AG08396 (cell line): ENCODE measurements at regions not wholly inside any gene's neighbourhood (a gene's known extent, or its start where the extent isn't known, plus 50 kb on each side); places are given as distances from the start of the nearest gene placed in this dataset.

Experiments used
- DNase-seq: peaks from one replicate; pipeline ENCODE4 v3.0.0; 2012; ENCODE audit warnings: low spot score, mixed read lengths

DNA sequence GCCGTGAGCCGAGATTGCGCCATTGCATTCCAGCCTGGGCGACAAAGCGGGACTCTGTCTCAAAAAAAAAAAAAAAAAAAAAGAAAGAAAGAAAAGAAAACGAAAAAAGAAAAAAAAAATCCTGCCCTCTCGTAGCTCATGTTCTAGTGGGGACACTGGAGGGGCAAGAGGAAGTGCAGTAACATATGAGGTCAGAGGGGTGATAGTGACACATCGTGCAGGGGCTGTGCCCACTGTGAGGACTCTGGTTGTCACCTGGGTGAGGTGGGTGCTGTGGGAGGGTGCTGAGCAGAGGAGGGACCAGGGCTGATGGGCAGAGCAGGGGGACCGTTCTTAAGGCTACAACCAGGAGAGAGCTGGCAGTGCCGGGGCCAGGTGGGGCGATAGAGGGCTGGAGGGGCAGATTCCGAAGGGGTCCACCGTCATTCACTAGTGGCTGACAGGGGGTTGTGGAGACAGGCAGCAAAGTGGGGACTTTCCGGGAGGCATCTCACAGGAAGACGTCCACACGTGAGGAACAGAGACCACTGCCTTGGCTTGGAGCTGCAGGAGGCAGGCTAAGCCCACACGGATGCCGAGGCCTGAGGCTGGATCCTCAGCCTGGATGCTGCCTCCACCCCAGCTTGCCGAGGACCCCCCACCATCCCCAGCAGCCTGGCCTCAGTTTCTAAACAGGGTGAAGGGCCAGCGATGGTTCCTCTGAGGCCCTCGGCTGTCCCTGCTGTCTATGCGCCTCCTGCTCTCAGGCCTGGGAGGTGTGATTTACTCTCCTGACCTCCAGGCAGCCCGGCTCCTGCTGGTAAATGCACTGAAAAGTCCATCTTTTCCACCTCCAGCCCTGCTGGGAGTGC lies 154.3 kb upstream of the IQSEC1 start:
- no peak for DNase-seq

DNA sequence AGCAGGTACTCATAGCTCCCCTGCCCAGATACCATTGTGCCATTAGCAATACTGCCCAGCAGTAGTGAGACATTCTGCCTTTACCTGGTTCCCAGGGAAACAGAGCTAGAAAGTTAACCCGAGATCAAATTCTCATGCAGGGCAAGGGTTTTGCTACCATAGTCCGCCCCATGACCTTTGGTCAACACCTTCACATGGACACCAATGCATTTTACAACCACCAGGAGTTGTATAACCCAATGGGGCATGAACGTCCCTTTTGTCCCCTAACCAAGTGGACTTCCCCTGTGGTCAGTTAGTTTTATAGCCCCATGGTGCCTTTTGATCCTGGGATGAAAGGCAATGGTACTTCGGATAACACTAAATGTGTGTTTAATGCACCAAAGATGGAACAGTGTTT lies 151.7 kb upstream of the IQSEC1 start:
- DNase-seq, result no peak

DNA sequence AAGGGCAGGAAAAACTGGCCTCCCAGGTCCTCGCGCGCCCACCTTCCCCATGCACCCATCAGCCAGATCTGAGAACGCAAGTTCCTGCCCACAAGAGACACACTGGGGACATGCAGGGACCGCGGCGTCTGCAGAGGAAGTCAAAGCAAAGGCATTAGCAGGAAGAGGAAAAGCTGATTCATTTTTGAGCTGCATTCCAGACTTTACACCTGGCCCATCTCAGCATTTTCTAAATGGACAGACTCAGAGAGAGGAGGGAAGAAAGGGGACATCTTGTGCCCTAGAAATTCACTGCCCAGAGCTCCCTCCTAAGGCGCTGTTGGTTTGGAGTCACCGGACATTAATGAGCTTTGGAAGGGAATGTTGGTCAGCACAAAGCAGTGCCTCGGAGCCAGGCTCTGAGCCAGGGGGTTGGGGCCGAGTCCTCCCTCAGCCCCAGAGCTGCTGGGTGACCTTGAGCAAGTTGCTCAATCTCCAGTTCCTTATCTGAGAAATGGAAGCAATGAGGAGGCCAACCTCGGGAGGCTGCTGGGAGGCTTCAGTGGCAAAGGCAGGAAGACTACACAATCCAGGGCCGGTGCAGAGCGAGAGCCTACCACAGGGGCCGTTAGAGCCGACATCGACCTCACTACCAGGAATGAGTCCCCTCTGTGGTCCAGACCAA lies 150.5 kb upstream of the IQSEC1 start:
- DNase-seq, result no peak

DNA sequence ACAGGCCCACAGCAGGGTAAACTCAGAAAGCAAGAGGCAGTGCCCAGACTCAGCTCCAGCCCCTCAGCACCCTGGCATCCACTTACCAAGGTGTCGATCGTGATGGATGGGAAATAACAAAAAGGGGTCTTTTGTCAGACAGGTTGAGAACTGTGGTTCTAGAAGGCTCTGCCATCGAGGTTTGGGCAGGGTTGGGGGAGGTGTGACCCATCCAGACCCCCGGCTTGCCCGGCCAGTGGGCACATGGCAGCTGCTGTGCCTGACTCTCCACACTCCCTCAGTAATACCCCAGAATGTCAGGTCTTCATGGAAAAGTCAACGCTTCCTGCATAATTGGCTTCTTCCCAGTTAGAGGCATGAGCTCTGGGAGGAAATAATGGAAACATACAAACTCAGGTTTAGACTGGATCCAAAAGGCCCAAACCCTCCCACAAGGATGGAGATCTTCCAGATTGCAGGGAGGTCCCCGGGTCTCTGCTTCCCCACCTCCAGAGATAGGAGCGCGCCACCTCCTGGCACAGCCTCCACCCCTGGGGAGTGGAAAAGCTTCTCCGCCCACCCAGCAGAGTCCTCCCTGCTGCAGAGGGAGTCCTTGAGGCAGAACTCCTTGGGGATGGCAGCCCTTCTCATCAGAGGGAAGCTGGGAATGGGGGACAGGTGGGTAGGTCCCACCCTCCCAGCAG lies 149.8 kb upstream of the IQSEC1 start:
- DNase-seq, result no peak

DNA sequence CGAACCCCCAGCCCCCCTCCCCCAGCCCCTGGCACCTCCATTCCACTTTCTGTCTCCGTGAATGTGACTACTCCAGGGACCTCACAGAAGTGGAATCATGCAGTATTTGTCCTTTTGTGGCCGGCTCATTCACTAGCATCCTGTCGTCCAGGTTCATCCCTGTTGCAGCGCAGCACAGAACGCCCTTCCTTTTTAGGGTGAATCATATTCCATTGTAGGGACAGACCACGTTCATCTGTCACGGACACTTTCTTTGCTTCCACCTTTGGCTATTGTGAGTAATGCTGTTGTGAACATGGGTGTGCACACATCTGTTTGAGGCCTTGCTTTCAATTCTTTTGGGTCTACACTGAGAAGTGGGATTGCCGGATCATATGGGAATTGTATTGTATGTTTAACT lies 148.9 kb upstream of the IQSEC1 start:
- no peak for DNase-seq

DNA sequence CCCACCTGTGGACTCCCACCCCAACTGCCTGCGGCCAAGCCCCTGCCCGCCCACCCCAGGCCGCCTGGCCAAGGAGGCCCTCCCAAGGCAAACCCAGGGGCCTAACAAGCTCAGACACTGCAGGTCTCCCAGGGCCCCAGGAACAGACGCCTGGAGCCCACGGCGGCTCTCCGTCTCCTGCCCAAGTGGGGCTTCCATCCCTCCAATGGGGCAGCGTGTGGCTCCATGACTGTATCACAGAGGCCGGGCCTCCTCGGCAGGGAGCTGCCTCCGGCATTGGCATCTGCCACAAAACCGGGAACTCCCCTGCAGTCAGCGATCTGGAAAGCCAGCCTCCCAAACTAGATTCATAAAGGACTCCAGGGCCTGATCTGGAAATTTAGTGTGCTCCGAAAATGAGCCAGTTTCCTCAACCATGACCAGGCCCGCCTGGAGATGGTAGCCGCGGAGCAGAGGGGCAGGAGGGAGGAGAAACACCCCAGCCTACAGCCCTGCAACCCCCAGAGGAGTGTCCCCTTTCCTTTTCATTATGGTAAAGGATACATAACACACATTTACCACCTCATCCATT lies 148.3 kb upstream of the IQSEC1 start:
- no peak for DNase-seq

DNA sequence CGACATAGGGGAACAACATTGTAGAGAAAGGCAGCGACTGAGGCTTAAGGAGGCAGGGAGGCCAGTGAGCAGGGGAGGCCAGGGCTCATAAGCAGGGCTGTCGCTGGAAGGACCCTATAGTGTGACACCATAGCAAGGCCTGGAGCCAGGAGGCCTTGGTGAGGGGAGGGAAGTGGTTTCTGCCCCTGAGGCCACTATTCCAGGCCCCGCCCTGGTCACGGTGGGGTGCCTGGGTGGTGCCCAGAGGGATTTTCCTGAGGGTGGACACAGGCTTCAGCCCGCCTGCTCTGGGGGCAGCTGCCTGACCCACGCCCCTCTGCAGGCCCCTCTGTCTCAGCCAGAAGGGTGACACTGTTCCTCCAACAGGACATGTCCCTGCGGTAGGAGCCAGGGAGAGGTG lies 147.8 kb upstream of the IQSEC1 start:
- DNase-seq, result no peak

DNA sequence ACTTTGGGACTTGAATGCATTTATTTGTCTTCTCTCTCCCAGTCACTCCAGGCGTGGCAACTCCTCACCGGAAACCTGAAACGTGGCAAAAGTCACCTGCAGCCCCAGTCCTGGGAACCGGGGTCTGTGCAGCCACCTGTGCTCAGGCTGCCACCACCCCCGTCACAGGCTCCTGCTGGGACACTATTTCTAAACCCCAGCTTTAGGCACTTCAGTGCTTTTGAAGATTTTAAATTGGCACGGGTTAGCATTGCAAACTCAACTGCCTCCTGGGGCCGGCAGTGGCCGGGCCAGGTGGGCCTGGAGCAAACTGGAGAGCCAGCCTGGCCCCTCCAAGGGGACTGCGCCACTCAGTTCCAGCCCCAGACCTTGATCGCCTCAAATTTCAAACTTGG lies 146.7 kb upstream of the IQSEC1 start:
- DNase-seq, result no peak

DNA sequence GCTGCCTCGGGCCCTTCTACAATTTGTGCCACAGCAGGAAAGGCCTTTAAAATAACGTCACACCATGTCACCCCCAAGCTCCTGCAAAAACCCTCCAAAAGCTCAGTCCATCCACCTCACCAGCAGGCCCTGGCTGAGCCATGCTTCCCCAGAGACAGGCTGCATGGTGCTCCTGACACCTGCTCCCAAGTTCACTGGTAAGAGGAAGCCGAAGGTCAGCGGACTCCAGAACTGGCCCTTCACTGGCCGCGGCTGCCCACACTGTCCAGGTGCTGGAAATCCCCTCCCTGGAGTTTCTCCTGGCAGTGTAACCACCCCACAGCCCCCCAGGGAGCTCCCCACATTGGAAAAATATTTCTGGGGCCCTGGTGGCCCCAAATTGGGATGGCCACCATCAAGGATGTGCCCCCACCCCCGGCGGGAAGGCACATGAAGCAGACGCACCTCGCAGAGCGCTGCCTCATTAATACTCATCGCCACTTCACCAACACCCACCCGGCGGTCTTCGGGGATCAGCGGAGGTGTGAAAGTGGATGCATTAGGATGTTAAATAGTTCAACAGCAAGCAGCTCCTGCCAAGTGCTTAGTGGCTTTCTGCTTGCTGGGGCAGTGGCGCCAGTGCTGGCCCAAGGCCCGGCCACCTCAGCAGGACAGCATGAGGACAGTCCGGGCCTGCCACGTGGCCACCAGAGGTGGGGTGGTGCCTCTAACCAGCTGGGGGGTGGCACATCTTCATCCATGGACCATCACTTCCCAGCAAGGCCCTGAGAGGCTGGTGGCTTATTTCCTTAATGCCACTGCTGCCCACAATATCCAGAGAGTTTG lies 146.1 kb upstream of the IQSEC1 start:
- no peak for DNase-seq

DNA sequence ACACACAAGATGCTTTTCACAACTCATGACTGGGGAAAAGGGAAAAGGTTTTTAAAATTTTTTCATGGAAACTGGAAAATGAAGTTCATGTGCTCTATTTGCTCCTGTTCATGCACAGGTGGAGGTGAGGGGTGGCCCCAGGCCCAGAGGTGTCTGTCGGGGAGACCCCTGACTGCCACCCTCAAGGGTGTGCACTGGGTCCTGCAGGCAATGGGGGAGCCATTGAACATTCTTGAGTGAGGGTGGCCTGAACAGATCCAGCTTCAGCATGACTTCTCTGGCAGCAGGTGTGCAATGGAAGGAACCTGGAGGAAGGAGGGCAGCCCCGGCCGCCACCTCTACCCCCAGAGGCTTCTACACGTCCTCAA lies 145.3 kb upstream of the IQSEC1 start:
- DNase-seq, result no peak

DNA sequence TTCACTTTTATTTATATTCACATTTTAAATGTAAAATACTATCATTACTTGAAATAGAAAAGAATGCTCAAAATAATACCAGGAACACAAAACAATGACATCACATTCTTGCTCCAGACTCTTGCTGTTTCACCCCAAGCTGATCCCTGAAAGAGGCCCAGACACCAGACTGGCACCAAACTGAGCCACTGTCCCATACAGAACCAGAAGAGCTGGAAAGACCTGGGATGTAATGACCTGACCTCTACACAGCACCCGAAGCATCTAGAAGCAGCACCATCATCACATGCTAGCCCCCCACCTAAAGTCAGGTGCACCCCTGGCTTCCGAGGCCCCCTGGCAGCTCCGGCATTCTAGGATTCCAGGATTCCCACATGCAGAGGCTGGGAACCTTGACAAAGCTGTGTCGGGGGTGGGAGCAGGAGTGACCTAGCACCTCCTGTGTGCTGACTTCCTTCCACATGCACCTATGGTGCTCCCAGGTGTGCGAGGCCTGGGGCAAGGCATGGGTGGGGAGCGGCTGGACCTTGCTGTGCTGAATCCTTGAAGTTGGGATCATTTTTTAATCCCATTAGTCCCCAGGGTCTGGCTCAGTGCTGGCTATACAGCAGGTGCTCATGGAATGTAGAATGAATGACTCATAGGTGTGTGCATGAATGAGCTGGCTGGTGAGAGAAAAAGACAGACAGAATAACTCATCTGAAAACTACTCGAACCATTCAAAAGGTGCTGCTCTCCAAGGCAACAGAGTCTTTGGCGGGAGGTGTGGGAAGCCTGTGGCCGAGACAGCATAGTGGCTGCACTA lies 144.7 kb upstream of the IQSEC1 start:
- peak; percentile 43 for DNase-seq

DNA sequence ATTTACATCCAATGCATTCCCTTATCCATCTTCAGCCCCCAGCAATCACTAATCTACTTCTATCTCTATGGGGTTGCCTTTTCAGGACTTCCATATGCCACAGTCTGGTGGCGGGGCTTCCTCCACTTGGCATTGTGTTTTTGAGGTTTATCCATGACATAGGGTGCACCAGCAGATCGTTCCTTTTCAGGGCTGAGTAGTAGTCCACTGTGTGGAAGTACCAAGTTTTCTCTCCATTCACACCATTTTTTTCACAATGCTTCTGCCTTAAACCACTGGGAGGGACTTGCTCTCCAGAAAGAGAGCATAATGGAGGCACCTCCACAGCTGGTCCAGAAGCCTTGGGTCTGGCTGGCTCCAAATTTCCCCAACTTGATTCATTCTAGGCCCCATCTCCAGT lies 144.0 kb upstream of the IQSEC1 start:
- no peak for DNase-seq

DNA sequence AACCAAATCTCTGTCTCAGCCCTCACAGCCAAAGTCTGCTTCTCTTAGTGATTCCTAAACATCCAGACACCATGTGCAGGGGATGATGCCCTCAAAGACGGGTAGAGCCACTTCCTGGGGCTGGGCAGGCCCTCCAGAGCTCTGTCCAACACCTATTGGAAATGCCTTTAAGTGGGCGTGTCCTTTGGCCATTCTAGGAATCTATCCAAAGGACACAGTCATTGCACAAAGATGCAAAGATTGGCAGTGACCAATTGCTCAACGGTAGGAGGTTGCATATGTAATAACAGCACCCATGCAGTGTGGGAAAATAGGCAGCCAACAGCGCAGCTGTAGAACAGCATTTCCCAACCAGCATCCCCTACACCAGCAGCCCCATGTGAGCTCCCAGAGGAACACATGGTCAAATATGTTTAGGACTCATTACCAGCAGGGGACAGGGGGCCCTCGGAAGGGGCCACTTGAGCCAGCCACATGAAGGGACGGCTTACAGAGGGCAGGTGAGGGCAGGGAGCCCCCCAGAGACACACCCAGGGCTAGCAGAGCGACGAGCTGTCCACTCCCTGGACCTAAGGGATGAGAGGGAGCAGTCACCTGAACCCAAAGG lies 142.8 kb upstream of the IQSEC1 start:
- peak; percentile 81 for DNase-seq

DNA sequence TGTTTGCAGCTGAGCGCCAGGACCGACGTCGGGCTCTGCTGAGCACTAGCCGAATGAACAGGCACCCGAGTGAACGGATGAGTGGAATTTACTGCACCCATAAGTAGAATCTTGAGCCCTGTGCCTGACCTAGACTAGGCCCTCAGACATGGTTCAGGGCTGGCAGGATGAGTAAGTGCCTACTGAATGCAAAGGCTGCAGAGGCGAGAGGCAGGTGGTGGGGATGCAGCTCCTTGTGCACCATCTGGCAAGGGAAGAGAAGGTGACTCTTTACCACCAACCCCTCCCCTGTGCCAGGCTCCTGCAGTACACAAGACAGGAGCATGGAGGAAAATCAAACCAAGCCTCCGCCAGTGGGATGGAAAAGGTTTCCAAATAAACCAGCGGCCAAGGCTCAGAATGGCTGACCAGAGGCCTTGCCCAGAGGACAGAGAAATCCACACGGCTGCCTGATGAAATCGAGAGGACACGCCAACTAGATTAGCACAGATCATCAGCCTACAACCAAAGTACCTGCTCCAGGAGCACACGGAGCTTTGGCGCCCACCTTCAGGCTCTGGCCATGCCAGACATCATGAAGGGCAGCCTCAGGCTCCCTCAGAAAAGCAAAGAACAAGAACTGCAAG lies 141.7 kb upstream of the IQSEC1 start:
- no peak for DNase-seq

DNA sequence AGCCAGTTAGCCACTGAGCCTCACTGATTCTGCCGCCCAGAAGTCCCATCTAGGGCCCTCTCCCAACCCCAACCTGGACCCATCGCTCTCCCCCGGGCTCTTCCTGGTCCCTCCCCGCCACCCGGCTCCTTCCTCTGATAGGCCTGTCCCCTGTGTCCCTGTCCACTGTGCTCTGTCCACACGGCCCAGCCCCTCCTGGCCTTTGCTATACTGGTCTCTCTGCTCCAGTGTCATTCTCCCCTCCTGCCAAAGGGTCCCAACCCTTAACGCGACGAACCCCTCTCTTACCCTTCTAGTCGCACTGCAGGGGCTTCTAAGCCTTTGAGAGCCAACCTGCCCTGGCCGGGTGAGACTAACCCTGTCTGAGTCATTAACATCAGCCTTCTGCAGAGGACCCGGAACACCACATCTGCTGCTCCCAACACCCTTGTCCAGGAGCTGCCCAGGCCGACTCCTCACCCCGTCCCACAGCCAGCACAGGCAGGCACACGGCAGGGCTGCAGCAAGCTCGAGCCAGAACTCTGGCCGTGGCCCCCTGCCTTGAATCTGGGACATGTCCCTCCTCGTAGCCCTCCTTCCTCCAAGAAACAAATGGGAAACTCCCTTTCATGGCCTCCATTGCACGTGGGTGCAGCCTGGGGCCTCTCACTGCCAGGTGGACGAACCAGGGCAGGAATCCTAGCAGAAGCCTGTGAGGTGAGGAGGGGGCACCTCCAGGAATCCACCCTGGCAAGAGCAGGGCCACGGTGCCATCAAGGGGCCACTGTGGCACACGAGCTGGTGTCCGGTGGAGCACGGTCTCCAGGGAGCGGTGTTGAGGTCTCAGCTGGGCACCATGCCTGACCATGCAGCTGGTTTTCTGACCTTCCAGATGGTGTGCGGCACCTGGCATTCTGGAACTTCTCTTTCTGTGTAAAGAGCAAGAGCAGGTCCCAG lies 140.9 kb upstream of the IQSEC1 start:
- DNase-seq, result no peak

DNA sequence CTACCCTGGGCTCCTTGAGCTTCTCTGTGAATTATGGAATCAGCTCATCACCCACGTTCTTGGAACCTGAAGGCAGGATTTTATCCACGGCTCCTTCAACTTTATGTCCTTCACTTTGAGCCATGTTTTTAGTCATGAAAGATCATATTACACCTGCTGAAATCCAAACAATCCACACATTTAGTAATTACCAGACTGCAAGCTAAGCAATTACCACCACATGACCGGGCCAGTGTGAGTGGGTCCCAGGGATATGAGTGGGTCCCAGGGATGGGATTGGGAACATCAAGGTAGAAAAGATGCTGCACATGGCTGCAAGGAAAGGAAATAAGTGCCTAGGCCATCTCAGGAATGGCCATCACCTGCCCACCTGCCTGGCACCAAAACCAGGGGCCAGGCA lies 140.3 kb upstream of the IQSEC1 start:
- no peak for DNase-seq

DNA sequence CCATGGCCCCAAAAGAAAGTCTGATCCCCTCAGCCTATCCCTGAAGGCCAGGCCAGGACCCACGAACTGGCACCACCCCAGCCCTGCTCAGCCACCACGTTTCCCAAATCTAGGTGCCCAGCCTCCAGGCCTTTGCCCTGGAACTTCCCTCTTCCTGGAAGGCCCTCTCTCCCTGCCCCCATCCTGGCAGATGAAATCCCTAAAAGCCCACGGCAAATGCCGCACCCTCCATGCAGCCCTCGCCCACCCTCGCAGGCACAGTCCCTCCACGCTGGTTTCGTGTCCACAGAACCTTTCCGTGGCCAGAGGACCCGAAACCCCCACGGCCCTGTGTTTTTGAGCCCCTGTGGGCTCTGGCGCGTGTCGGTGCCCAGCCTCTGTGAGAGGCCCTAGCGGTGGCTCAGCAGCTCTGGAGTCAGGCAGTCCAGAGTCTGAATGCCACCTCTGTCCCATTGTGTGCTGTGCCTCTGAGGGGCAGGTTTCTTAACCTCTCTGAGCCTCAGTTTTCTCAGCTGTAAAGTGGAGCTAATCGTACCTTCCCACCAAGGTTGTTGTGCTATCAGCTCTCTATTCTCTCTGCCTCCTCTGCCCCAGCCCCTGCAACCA lies 138.5 kb upstream of the IQSEC1 start:
- no peak for DNase-seq

DNA sequence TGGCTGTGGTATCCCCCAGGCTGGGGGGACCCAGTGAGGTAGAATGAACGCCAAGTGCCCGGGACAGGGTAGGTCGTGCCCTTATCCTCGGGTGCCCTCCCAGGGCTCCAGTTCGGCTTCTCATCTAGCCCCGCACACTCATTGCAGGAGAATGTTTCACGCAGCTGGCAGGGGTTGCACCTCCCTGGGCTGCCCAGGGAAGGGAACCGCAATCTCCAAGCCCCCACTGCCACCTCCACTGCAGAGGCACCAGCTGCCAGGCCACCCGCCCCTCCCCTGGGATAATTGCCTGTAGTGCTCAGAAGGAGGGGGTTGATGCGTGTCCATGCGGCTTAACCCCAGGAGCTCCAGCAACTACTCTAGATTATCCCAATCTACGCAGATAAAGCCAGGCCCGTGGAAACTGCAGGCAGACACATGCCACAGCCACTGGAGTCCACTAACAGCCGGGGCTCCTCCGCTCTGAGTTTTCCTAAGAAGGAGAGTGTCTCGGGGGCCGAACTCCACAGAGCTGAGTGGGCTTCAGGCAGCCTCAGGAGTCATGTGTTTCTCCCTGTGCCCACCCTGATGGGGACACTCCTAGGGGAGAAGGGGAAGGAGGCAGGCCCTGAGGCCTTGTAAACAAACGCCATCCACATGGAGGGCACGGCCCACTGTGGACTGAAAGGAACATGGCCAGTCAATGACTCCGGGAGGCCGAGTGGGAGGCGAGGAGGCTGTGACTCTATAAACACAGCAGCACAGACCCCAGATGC lies 137.2 kb upstream of the IQSEC1 start:
- DNase-seq, result no peak
